Effector CD4-positive, alpha-beta T cell (primary cell): ENCODE measurements at regions not wholly inside any gene's neighbourhood (a gene's known extent, or its start where the extent isn't known, plus 50 kb on each side); places are given as distances from the start of the nearest gene placed in this dataset.

Experiments
- DNase-seq: peaks from one replicate; pipeline ENCODE4 v3.0.0-alpha.2; 2020

GRCh38 chr10:94194256-94194655 lies 168.5 kb downstream of the NOC3L start:
- DNase-seq, result no peak

GRCh38 chr10:94197241-94197640 lies 165.5 kb downstream of the NOC3L start:
- no peak for DNase-seq

GRCh38 chr10:94198324-94198723 lies 164.4 kb downstream of the NOC3L start:
- DNase-seq, result no peak

- no peak for DNase-seq
Measured at GRCh38 chr10:94199565-94199964, 163.2 kb downstream of the NOC3L start.

- DNase-seq, result no peak
Measured at GRCh38 chr10:94200146-94200837, 162.4 kb downstream of the NOC3L start.

GRCh38 chr10:94205396-94205831 lies 157.3 kb downstream of the NOC3L start:
- no peak for DNase-seq

- DNase-seq, result no peak
Measured at GRCh38 chr10:94206176-94206575, 156.6 kb downstream of the NOC3L start.

- no peak for DNase-seq
Measured at GRCh38 chr10:94208315-94208714, 154.4 kb downstream of the NOC3L start.

- no peak for DNase-seq
Measured at GRCh38 chr10:94210440-94211168, 152.1 kb downstream of the NOC3L start.

- no peak for DNase-seq
Measured at GRCh38 chr10:94211169-94211510, 151.6 kb downstream of the NOC3L start.

GRCh38 chr10:94213001-94213530 lies 149.7 kb downstream of the NOC3L start:
- no peak for DNase-seq

GRCh38 chr10:94213980-94214379 lies 148.8 kb downstream of the NOC3L start:
- no peak for DNase-seq

GRCh38 chr10:94214481-94214893 lies 148.3 kb downstream of the NOC3L start:
- DNase-seq, result no peak

- no peak for DNase-seq
Measured at GRCh38 chr10:94216201-94216600, 146.5 kb downstream of the NOC3L start.

GRCh38 chr10:94217411-94217810 lies 145.3 kb downstream of the NOC3L start:
- no peak for DNase-seq

GRCh38 chr10:94218493-94219183 lies 144.1 kb downstream of the NOC3L start:
- no peak for DNase-seq

- DNase-seq, result no peak
Measured at GRCh38 chr10:94219829-94220228, 142.9 kb downstream of the NOC3L start.

GRCh38 chr10:94220717-94221116 lies 142.0 kb downstream of the NOC3L start:
- DNase-seq, result no peak

- DNase-seq, result no peak
Measured at GRCh38 chr10:94223702-94224370, 138.9 kb downstream of the NOC3L start.

- DNase-seq, result no peak
Measured at GRCh38 chr10:94224656-94225055, 138.1 kb downstream of the NOC3L start.

GRCh38 chr10:94225589-94225988 lies 137.2 kb downstream of the NOC3L start:
- DNase-seq, result no peak

GRCh38 chr10:94230134-94230785 lies 132.5 kb downstream of the NOC3L start:
- DNase-seq, result no peak
